ENCODE measurements at regions not wholly inside any gene's neighbourhood (a gene's known extent, or its start where the extent isn't known, plus 50 kb on each side); places are given as distances from the start of the nearest gene placed in this dataset.

DNA sequence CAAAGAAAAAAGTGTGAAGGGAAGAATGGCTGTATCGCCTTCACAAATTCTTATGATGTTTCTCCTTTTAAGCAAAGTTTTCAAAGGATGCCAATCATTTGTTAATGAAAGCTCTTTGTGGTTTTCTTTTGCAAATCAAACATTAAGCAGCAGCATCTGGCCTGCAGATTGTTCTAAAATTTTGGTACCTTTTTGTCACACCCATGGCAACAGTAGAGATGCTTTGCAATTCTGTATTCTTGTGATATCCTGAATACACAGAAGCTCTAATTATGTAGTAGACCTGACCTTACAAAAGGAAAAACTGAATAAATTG is 79.8 kb downstream of the CDO1 start:
- dilution Hi-C loops (cut with HindIII; ENCODE audit: low sequenced_read_pairs, unreplicated experiment) (no loop called here), intact Hi-C loops (cut with micrococcal nuclease) (no loop called here), in situ Hi-C loops (cut with MboI; ENCODE audit: low sequenced_read_pairs) (no loop called here)
- no peak overlapping the region for H2AK9ac ChIP-seq (replicated peaks; ENCODE audit: low read depth, low read length, poor library complexity)
- no CpG with 5 or more reads among the region's 1 CpG for WGBS, 2 experiments (ENCODE audit: extremely low coverage in 2 of 2, insufficient read length in 1 of 2)
- H3K79me1 ChIP-seq (ENCODE audit: low read depth in 1 of 2, low read length in 2 of 2) = no peaks in the 10 kb centered on the region
- H3K56ac ChIP-seq (ENCODE audit: extremely low read depth, insufficient read depth, low read length) = no peak overlapping the region
- H4K5ac ChIP-seq (ENCODE audit: low read depth, low read length) = no peak overlapping the region
- ChIA-PET POLR2A (ENCODE audit: unreplicated experiment) (no interaction called here), CTCF (no interaction called here)
- no peak overlapping the region for H3K27ac ChIP-seq (ENCODE audit: insufficient read depth, low read length)
- peaks cover 3% of the 10 kb centered on the region for H3K27me3 ChIP-seq (ENCODE audit: control insufficient read depth, insufficient read depth, low read length)
- no peak overlapping the region for H3K18ac ChIP-seq (ENCODE audit: low read depth, low read length)
- no TSS peak for BruUV-seq (replicated peaks)
- H2AK5ac ChIP-seq (ENCODE audit: low read depth, low read length) = no peak overlapping the region
- no peak overlapping the region for H3K14ac ChIP-seq (replicated peaks; ENCODE audit: low read depth, low read length)
- no peak overlapping the region for H2BK20ac ChIP-seq (ENCODE audit: low read depth, low read length)
- no peak overlapping the region for H3K23ac ChIP-seq (ENCODE audit: low read depth, low read length)
- H3K9ac ChIP-seq (ENCODE audit: low read depth, low read length) = no peak overlapping the region
- H3K9me3 ChIP-seq (ENCODE audit: control insufficient read depth, insufficient read depth, low read length) = no peaks in the 10 kb centered on the region
- no peaks in the 10 kb centered on the region for H3K36me3 ChIP-seq (ENCODE audit: control insufficient read depth, insufficient read depth, low read length)
- TF ChIP-seq, protein P1, sequence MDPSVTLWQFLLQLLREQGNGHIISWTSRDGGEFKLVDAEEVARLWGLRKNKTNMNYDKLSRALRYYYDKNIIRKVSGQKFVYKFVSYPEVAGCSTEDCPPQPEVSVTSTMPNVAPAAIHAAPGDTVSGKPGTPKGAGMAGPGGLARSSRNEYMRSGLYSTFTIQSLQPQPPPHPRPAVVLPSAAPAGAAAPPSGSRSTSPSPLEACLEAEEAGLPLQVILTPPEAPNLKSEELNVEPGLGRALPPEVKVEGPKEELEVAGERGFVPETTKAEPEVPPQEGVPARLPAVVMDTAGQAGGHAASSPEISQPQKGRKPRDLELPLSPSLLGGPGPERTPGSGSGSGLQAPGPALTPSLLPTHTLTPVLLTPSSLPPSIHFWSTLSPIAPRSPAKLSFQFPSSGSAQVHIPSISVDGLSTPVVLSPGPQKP (IDR thresholded peaks at IDR 0.05; ENCODE audit: borderline replicate concordance, low read depth, low read length) = no peak
- TF ChIP-seq, protein P2, sequence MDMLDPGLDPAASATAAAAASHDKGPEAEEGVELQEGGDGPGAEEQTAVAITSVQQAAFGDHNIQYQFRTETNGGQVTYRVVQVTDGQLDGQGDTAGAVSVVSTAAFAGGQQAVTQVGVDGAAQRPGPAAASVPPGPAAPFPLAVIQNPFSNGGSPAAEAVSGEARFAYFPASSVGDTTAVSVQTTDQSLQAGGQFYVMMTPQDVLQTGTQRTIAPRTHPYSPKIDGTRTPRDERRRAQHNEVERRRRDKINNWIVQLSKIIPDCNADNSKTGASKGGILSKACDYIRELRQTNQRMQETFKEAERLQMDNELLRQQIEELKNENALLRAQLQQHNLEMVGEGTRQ (IDR thresholded peaks at IDR 0.05; ENCODE audit: low read depth, low read length) = no peak
- TF ChIP-seq, protein P3, sequence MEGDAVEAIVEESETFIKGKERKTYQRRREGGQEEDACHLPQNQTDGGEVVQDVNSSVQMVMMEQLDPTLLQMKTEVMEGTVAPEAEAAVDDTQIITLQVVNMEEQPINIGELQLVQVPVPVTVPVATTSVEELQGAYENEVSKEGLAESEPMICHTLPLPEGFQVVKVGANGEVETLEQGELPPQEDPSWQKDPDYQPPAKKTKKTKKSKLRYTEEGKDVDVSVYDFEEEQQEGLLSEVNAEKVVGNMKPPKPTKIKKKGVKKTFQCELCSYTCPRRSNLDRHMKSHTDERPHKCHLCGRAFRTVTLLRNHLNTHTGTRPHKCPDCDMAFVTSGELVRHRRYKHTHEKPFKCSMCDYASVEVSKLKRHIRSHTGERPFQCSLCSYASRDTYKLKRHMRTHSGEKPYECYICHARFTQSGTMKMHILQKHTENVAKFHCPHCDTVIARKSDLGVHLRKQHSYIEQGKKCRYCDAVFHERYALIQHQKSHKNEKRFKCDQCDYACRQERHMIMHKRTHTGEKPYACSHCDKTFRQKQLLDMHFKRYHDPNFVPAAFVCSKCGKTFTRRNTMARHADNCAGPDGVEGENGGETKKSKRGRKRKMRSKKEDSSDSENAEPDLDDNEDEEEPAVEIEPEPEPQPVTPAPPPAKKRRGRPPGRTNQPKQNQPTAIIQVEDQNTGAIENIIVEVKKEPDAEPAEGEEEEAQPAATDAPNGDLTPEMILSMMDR (conservative IDR thresholded peaks at IDR 0.05; ENCODE audit: low read depth, low read length) = no peak
- no peak for TF ChIP-seq CHD1 (IDR thresholded peaks at IDR 0.05; ENCODE audit: low read depth, low read length)
- no peak for TF ChIP-seq RCOR1 (IDR thresholded peaks at IDR 0.05; ENCODE audit: insufficient replicate concordance, low read length)
- TF ChIP-seq NFE2L2 (IDR thresholded peaks at IDR 0.05; ENCODE audit: low read depth, low read length) = no peak
- TF ChIP-seq MXI1 (IDR thresholded peaks at IDR 0.05; ENCODE audit: borderline replicate concordance, low read depth, low read length) = no peak
- TF ChIP-seq RAD21 (IDR thresholded peaks at IDR 0.05; ENCODE audit: low read length) = no peak
- no peak for TF ChIP-seq MAZ (IDR thresholded peaks at IDR 0.05; ENCODE audit: borderline replicate concordance, low read depth, low read length)
- no peak for TF ChIP-seq BHLHE40 (IDR thresholded peaks at IDR 0.05; ENCODE audit: low read depth, low read length)
- TF ChIP-seq POLR2A (IDR thresholded peaks at IDR 0.05; ENCODE audit: low read depth, low read length) = no peak
- TF ChIP-seq SMC3 (IDR thresholded peaks at IDR 0.05; ENCODE audit: low read depth, low read length) = no peak
- TF ChIP-seq RFX5 (IDR thresholded peaks at IDR 0.05; ENCODE audit: low read depth, low read length) = no peak
- no peak for TF ChIP-seq CEBPB (IDR thresholded peaks at IDR 0.05; ENCODE audit: low read depth, low read length)
- TF ChIP-seq MAFK (IDR thresholded peaks at IDR 0.05; ENCODE audit: low read depth, low read length) = no peak
- TF ChIP-seq FOS (IDR thresholded peaks at IDR 0.05; ENCODE audit: low read depth, low read length) = no peak
- no peak overlapping the region for H4K91ac ChIP-seq (ENCODE audit: insufficient read depth, low read depth, low read length)
- no peak overlapping the region for H3K4me3 ChIP-seq (ENCODE audit: insufficient read depth, low read depth, low read length)
- no peak overlapping the region for H3K4me2 ChIP-seq (ENCODE audit: low read depth, low read length)
- no peak overlapping the region for H2AFZ ChIP-seq (replicated peaks; ENCODE audit: low read length, poor library complexity)
- ATAC-seq (ENCODE audit: low read depth) (no peak), DNase-seq (no peak)
- no peaks in the 10 kb centered on the region for H3K4me1 ChIP-seq (ENCODE audit: control insufficient read depth, insufficient read depth, low read length)
- no peaks in the 10 kb centered on the region for H3K9me1 ChIP-seq (ENCODE audit: insufficient read depth, low read length)
- H2BK15ac ChIP-seq (ENCODE audit: low read depth, low read length) = no peak overlapping the region
- no peak overlapping the region for H2BK120ac ChIP-seq (ENCODE audit: low read depth, low read length)
- H3K4ac ChIP-seq (ENCODE audit: low read depth, low read length) = no peak overlapping the region
- no peak overlapping the region for H4K8ac ChIP-seq (ENCODE audit: low read depth in 2 of 2, low read length in 2 of 2)
- H4K20me1 ChIP-seq (ENCODE audit: insufficient read depth, low read length) = no peaks in the 10 kb centered on the region
- no peak overlapping the region for H2BK5ac ChIP-seq (ENCODE audit: low read depth, low read length, poor library complexity, severe bottlenecking)
